ENCODE measurements at regions not wholly inside any gene's neighbourhood (a gene's known extent, or its start where the extent isn't known, plus 50 kb on each side); places are given as distances from the start of the nearest gene placed in this dataset.
"Not testable (repeated sequence)": the region's sequence is repeated elsewhere in the genome, so short reads cannot be mapped to it uniquely, and the experiment has no call there.

GRCh38 chr9:115411993-115412452, 294.1 kb upstream of the TNC start:
- no peak for DNase-seq

- no peak for DNase-seq
Measured at GRCh38 chr9:115412656-115413055, 294.7 kb upstream of the TNC start.

GRCh38 chr9:115413304-115413703, 295.3 kb upstream of the TNC start:
- DNase-seq = no peak

GRCh38 chr9:115413766-115414382, 295.9 kb upstream of the TNC start:
- no peak for DNase-seq

- DNase-seq = no peak
Measured at GRCh38 chr9:115414561-115414960, 296.6 kb upstream of the TNC start.

GRCh38 chr9:115415450-115415849, 297.5 kb upstream of the TNC start:
- no peak for DNase-seq

- no peak for DNase-seq
Measured at GRCh38 chr9:115416299-115416698, 298.3 kb upstream of the TNC start.

- not testable (repeated sequence) for DNase-seq
Measured at GRCh38 chr9:115418181-115418580, 300.2 kb upstream of the TNC start.

GRCh38 chr9:115422932-115423440, 305.0 kb upstream of the TNC start:
- no peak for DNase-seq

- no peak for DNase-seq
Measured at GRCh38 chr9:115423646-115424045, 305.7 kb upstream of the TNC start.

- no peak for DNase-seq
Measured at GRCh38 chr9:115425601-115426000, 307.6 kb upstream of the TNC start.

- DNase-seq = no peak
Measured at GRCh38 chr9:115437418-115437817, 319.5 kb upstream of the TNC start.

- DNase-seq = no peak
Measured at GRCh38 chr9:115439641-115440040, 321.7 kb upstream of the TNC start.

- DNase-seq = no peak
Measured at GRCh38 chr9:115442054-115442453, 324.1 kb upstream of the TNC start.

- no peak for DNase-seq
Measured at GRCh38 chr9:115443890-115444289, 325.9 kb upstream of the TNC start.

- no peak for DNase-seq
Measured at GRCh38 chr9:115444959-115445358, 327.0 kb upstream of the TNC start.

- DNase-seq = no peak
Measured at GRCh38 chr9:115445655-115446054, 327.7 kb upstream of the TNC start.

- DNase-seq = no peak
Measured at GRCh38 chr9:115456515-115456914, 338.6 kb upstream of the TNC start.

- no peak for DNase-seq
Measured at GRCh38 chr9:115461280-115461679, 343.3 kb upstream of the TNC start.

GRCh38 chr9:115462623-115463022, 344.7 kb upstream of the TNC start:
- no peak for DNase-seq

- no peak for DNase-seq
Measured at GRCh38 chr9:115466756-115467155, 348.8 kb upstream of the TNC start.

- DNase-seq = no peak
Measured at GRCh38 chr9:115469841-115470240, 351.9 kb upstream of the TNC start.

GRCh38 chr9:115473032-115473431, 355.1 kb upstream of the TNC start:
- not testable (repeated sequence) for DNase-seq

GRCh38 chr9:115481769-115482168, 363.8 kb upstream of the TNC start:
- no peak for DNase-seq

- DNase-seq = no peak
Measured at GRCh38 chr9:115482747-115483146, 364.8 kb upstream of the TNC start.
